ENCODE measurements at regions not wholly inside any gene's neighbourhood (a gene's known extent, or its start where the extent isn't known, plus 50 kb on each side); places are given as distances from the start of the nearest gene placed in this dataset.
A peak's percentile ranks its signal among the peaks of the same experiment; 100 is the strongest.

GRCh38 chr9:13535141-13535540, 255.6 kb upstream of the MPDZ start:
- no peak for DNase-seq

- DNase-seq: no peak
Measured at GRCh38 chr9:13534006-13534405, 254.5 kb upstream of the MPDZ start.

DNA sequence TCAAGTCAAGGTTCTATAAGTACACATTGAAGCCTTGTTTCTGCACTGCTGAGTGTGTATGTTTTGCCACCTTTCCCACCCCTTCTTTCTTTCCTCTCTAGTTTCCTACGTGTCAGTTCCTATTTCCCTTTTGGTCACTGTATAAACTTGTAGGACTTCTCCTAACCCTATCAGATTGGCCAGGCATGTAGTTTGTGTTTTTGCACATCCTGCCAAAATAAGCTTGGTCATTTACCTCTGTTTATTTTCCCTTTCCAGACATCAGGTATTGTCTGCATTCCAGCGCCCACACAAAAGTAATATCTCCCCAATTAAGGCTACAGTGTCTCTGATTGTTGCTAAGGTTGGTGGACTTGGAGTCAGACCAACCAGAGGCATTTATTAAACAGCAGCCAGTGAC, 252.9 kb upstream of the MPDZ start:
- no peak for DNase-seq

- no peak for DNase-seq
Measured at GRCh38 chr9:13529321-13530104, 250.0 kb upstream of the MPDZ start.

GRCh38 chr9:13524245-13524644, 244.8 kb upstream of the MPDZ start:
- peak; percentile 47 for DNase-seq

GRCh38 chr9:13520069-13520468, 240.6 kb upstream of the MPDZ start:
- DNase-seq: no peak

DNA sequence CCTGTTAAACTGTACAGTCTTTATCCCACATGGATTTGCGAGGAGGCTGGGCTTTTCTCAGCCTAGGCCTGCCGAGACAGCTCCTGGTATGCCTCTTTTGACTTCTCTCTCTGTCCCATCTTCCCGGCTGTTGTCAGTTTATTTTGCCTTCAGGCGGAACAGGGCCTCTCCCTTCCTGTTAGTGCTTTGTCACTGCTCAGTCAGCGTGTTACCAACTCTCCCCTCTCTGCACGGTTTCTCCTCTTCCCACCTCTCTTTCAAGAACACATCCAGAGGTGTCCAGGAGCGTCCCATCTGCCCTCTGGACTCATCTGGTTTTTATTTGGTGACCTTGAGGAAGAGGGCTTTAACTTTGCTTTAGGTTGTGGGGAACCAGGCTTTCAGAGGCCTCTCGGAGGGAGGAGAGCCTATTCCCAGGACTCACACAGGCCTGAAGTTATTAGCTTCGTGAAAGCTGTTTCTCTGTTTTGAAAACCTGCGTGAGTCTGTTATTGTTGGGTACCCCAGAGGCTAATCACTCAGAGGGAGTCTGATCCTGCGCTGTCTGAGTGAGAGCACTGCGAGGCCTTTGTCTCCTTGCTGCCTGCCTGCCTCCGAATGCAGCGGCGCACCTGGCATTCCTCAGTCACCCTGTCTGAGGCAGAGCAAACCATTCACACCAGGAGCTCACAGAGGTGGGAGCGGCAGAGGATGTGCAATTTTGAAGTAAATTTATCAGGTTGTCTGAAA, 234.4 kb upstream of the MPDZ start:
- DNase-seq: peak; percentile 49

- no peak for DNase-seq
Measured at GRCh38 chr9:13513286-13513685, 233.8 kb upstream of the MPDZ start.

GRCh38 chr9:13508681-13509080, 229.2 kb upstream of the MPDZ start:
- DNase-seq: no peak

GRCh38 chr9:13508086-13508485, 228.6 kb upstream of the MPDZ start:
- no peak for DNase-seq

DNA sequence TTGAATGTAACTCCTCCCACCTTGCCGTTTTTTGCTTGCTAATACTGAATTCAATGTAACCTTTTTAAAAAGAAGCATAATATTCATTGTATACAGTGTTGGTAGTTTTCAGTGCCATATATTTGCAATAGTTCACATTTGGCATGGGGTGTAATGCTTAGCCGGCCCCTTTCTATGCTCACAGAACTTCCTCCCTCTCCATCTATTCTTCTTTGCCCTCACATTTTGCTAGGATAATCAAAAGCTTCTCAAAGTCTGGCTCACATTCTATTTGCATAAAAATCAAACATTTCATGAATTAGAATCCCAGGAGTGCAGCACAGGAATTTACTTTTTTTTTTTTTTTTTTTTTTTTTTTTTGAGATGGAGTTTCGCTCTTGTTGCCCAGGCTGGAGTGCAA, 226.3 kb upstream of the MPDZ start:
- no peak for DNase-seq

- no peak for DNase-seq
Measured at GRCh38 chr9:13503599-13503998, 224.1 kb upstream of the MPDZ start.

GRCh38 chr9:13502484-13502883, 223.0 kb upstream of the MPDZ start:
- DNase-seq: no peak

DNA sequence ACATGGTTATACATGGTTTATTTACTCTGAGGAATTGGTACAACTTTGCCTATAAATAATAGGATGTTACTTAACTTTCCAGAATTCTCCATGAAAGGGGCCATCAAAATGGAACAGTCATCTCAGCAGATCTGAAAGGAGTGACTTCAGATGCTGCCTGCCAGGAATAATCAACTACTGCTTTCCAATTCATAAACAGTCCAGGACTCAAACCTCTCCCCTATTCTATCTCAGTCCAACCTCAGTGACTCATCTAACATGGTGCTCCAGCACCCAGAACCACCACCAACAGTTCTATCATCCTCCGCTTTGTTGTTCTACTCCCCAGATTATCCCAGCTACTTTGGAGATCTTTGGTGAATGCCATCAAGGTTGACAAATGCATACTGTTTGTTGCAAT, 221.5 kb upstream of the MPDZ start:
- no peak for DNase-seq

DNA sequence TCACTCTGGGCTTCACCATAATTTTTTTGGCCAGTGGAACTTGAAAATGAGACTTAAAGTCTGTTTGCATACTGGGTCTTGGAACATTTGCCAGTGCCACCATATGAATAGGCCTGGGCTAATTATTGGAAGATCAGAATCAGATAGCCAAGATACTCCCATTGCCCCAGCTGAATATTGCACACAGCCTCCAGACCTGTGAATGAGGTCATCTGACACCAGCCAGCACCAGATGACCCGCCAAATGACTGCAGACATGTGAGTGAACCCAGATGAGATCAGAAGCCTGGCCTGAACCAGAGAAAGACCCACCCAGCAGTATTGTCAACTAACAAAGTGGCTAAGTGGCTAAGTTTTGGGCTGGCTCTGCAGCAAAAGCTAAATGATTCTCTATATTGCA, 220.5 kb upstream of the MPDZ start:
- no peak for DNase-seq

DNA sequence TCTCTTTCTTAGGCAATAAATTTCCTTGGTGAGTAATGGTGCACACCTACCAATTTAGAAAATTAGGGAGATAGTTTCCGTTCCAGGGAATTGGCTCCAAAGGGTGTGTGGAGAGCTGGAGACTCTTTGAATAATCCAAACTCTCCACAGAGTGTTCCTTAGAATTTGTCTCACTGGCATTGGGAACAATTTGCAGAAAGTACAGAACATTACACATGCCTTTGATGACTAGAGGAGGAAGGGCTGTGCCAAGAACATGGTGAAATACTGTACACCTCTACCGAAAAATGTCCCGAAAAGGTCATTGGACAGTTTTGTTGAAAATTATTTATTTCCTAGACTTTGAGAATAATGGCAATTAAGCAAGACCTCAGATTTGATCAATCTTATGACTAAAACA, 214.2 kb upstream of the MPDZ start:
- no peak for DNase-seq

- no peak for DNase-seq
Measured at GRCh38 chr9:13491493-13492424, 212.3 kb upstream of the MPDZ start.

GRCh38 chr9:13491138-13491492, 211.6 kb upstream of the MPDZ start:
- DNase-seq: no peak

DNA sequence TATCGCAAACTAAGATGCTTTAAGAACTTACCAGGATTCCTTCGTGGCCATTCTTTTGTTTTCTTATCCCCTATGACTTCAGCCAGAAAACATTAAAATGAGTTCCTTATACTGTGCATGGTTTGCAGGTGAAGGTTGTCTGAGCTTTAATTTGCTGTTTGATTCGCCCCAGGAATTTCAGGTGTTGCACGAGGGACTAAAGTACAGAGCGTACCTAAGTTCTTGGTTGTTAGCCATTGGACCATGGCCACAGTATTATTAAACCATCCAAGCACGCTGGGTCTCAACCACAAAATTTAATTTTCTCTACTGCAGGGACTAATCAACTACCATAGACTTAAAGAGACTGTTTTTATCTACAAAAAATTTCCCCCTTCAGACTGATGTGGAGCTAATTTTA, 208.4 kb upstream of the MPDZ start:
- DNase-seq: no peak

DNA sequence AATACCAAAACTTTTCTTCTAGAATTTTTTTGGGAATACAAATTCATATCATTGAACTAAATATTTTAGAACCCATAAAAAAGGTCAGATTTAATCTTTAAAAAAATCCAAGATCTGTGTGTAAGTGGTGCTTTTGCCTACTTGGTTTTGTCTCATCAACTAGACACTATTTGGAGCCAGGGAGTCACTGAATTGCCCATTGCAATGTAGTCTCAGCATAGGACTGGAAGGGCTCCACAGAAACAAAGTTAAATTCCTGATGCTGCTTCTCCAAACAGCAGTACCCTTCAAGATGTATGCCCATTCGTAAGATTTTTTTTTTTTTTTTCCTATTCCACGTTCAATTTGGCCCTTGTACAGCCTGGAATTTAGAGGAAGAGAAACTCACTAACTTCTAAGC, 208.0 kb upstream of the MPDZ start:
- DNase-seq: no peak

- no peak for DNase-seq
Measured at GRCh38 chr9:13487071-13487470, 207.6 kb upstream of the MPDZ start.

DNA sequence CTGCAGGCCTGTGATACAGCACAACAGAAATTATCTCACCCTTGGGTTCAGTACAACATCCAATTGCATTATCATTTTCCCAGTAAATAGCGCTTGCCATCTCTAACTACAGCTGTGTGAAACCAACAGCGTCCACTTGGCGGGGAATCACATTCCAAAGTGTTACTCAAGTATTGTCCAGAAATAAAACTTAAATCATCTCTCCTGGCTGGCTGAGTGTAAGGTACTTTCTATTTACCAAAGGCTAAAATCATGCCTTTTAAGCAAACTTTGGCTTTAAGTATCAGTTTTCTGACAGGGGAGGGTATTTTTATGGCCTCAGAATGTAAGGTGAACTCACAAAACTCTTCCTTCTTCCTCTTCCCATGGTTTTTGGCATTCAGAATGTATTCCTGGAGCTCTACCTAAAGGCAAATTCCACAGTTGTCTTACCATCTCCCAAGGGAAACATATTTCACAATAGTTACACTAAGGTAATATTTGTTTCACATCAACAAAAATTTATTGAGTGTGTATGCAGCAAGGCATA, 205.6 kb upstream of the MPDZ start:
- peak; percentile 6 for DNase-seq

GRCh38 chr9:13484186-13484585, 204.7 kb upstream of the MPDZ start:
- DNase-seq: no peak
